ENCODE measurements at regions not wholly inside any gene's neighbourhood (a gene's known extent, or its start where the extent isn't known, plus 50 kb on each side); places are given as distances from the start of the nearest gene placed in this dataset.

DNA sequence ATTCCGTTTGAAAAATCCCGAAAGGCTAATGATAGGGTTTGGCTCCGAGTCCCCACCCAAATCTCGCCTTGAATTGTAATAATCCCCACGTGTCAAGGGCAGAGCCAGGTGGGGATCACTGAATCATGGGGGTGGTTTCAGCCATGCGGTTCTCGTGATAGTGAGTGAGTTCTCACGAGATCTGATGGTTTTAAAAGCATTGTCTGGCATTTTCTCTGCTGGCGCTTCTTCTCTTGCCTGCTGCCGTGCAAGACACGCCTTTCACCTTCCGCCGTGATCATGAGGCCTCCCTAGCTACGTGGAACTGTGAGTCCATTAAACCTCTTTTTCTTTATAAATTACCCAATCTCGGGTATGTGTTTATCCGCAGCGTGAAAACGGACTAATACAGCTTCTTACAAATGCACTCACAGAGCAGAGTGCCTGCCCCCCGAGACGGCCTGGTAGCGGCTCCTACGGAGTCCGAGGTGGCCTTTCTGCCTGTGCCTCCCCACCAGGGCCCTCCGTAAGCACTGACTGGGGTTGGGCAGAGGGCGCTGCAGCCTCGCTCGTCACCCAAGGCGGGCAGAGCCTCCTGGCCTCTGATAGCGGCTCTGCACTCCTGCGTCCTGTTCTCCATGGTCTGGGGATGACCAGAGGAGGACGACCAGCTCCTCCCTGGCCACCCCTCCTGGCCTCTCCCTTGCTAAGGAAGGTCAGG is 131.7 kb downstream of the FOXL1 start:
- Histone ChIP-seq H3K4me3 (ENCODE audit: low read depth in 1 of 2, low read length in 1 of 2) (no peak overlapping the region), H3K27ac (no peak overlapping the region), H3K27me3 (no peaks in the 10 kb centered on the region), H3K9me3 (no peaks in the 10 kb centered on the region), H3K36me3 (no peaks in the 10 kb centered on the region), H3K4me1 (ENCODE audit: control insufficient read depth in 1 of 2, insufficient read depth in 1 of 2, low read depth in 1 of 2, low read length in 1 of 2) (no peaks in the 10 kb centered on the region)
- TF ChIP-seq, protein P1, sequence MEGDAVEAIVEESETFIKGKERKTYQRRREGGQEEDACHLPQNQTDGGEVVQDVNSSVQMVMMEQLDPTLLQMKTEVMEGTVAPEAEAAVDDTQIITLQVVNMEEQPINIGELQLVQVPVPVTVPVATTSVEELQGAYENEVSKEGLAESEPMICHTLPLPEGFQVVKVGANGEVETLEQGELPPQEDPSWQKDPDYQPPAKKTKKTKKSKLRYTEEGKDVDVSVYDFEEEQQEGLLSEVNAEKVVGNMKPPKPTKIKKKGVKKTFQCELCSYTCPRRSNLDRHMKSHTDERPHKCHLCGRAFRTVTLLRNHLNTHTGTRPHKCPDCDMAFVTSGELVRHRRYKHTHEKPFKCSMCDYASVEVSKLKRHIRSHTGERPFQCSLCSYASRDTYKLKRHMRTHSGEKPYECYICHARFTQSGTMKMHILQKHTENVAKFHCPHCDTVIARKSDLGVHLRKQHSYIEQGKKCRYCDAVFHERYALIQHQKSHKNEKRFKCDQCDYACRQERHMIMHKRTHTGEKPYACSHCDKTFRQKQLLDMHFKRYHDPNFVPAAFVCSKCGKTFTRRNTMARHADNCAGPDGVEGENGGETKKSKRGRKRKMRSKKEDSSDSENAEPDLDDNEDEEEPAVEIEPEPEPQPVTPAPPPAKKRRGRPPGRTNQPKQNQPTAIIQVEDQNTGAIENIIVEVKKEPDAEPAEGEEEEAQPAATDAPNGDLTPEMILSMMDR (IDR thresholded peaks at IDR 0.05), result no peak

GRCh38 chr16:86710602-86710950 is 132.2 kb downstream of the FOXL1 start:
- H3K9me3 ChIP-seq, result no peaks in the 10 kb centered on the region
- TF ChIP-seq, protein P1 (IDR thresholded peaks at IDR 0.05), result no peak
- no peaks in the 10 kb centered on the region for H3K36me3 ChIP-seq
- H3K4me1 ChIP-seq (ENCODE audit: control insufficient read depth in 1 of 2, insufficient read depth in 1 of 2, low read depth in 1 of 2, low read length in 1 of 2), result no peaks in the 10 kb centered on the region
- H3K4me3 ChIP-seq (ENCODE audit: low read depth in 1 of 2, low read length in 1 of 2), result no peak overlapping the region
- no peak overlapping the region for H3K27ac ChIP-seq
- no peaks in the 10 kb centered on the region for H3K27me3 ChIP-seq

DNA sequence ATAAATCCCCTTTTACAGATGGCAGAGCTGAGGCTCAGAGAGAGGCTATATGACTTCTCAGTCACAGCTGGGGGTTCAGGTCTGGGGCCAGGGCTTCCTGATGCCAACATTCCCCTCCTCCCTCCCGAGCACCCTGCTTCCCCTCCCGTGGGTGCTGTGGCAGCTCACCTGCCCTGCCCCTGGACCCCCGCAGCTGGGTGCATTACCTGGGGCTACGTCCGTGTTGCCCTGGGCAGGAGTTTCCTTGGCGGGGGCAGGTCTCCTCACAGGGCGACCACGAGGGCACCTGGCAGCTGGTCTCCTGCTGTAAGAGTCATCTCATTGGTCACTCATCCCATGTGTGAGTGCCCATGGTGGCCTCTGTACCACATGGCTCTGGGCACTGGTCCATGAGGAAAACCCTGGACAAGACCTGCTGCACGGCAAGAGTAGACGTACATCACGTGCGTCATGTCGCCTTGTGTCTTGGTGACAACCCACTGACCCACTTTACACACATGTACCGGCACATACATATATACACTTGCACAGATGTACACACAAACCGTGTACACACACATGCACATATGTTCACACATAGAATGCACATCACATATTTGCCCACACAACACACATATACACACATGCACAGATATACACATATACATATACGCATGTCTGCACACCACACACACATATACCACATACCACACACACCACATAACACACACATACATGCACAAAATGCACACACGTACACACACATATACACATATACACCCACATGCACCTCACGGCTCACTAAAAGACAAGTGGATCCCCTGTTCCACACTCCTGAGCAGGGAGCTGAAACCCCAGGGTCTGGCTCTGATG is 134.0 kb downstream of the FOXL1 start:
- Histone ChIP-seq H3K27me3 (peaks cover 1% of the 10 kb centered on the region), H3K36me3 (no peaks in the 10 kb centered on the region), H3K4me3 (ENCODE audit: low read depth in 1 of 2, low read length in 1 of 2) (no peak overlapping the region), H3K4me1 (ENCODE audit: control insufficient read depth in 1 of 2, insufficient read depth in 1 of 2, low read depth in 1 of 2, low read length in 1 of 2) (no peaks in the 10 kb centered on the region), H3K9me3 (no peaks in the 10 kb centered on the region), H3K27ac (no peak overlapping the region)
- TF ChIP-seq, protein P1 (IDR thresholded peaks at IDR 0.05), result no peak

DNA sequence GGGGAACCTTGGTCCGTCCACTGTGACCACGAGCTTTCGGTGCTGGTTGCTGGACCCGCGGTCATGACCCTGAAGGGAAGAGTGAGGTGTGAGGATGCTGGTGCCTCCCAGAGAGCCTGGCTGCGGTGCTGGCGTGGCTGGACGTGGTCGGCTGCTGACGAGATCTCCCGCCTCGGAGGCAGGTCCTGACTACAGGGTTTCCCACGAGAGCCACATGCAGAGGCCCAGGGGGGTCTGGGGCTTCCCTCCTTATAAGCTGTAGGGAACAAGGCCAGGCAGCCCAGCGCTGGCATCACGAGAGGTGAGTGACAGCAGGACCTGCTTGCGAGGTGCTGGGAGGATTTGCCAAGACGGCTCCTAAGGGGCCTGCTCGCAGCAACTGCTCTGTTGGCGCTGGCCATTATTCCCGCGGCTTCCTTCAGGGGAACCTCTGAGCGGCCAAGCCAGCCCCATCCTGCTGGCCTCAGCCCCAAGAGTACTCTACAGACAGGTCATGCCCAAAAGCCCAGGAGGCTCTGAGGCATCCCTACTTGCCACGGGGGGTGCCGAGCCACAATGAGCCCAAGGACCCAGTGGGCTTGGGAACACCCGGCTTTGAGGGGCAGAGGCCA is 134.8 kb downstream of the FOXL1 start:
- H3K9me3 ChIP-seq, result no peaks in the 10 kb centered on the region
- no peak overlapping the region for H3K27ac ChIP-seq
- no peaks in the 10 kb centered on the region for H3K4me1 ChIP-seq (ENCODE audit: control insufficient read depth in 1 of 2, insufficient read depth in 1 of 2, low read depth in 1 of 2, low read length in 1 of 2)
- TF ChIP-seq, protein P1 (IDR thresholded peaks at IDR 0.05), result no peak
- H3K27me3 ChIP-seq, result peaks cover 8% of the 10 kb centered on the region
- no peaks in the 10 kb centered on the region for H3K36me3 ChIP-seq
- no peak overlapping the region for H3K4me3 ChIP-seq (ENCODE audit: low read depth in 1 of 2, low read length in 1 of 2)

GRCh38 chr16:86714166-86714565 is 135.8 kb downstream of the FOXL1 start:
- Histone ChIP-seq H3K9me3 (no peaks in the 10 kb centered on the region), H3K27me3 (peaks cover 16% of the 10 kb centered on the region), H3K4me3 (ENCODE audit: low read depth in 1 of 2, low read length in 1 of 2) (no peak overlapping the region), H3K36me3 (no peaks in the 10 kb centered on the region), H3K4me1 (ENCODE audit: control insufficient read depth in 1 of 2, insufficient read depth in 1 of 2, low read depth in 1 of 2, low read length in 1 of 2) (no peaks in the 10 kb centered on the region), H3K27ac (no peak overlapping the region)
- TF ChIP-seq, protein P1 (IDR thresholded peaks at IDR 0.05), result no peak

Data from neutrophil (primary cell).